ENCODE measurements at regions not wholly inside any gene's neighbourhood (a gene's known extent, or its start where the extent isn't known, plus 50 kb on each side); places are given as distances from the start of the nearest gene placed in this dataset.

- TF ChIP-seq CTCF (IDR thresholded peaks at IDR 0.05) (no peak), POLR2AphosphoS5 (IDR thresholded peaks at IDR 0.05) (no peak), EP300 (IDR thresholded peaks at IDR 0.05) (no peak), POLR2A (IDR thresholded peaks at IDR 0.05) (no peak)
Observed at GRCh38 chr2:181231151-181231550, 226.0 kb upstream of the ITGA4 start.

All from stomach (tissue), 4 donors.